ENCODE measurements at regions not wholly inside any gene's neighbourhood (a gene's known extent, or its start where the extent isn't known, plus 50 kb on each side); places are given as distances from the start of the nearest gene placed in this dataset.
A peak's percentile ranks its signal among the peaks of the same experiment; 100 is the strongest.

- DNase-seq = no peak
These were observed 52.1 kb downstream of the MPP7 start for GRCh38 chr10:28250782-28251181.

- no peak for DNase-seq
These were observed 52.5 kb downstream of the MPP7 start for GRCh38 chr10:28250358-28250757.

DNA sequence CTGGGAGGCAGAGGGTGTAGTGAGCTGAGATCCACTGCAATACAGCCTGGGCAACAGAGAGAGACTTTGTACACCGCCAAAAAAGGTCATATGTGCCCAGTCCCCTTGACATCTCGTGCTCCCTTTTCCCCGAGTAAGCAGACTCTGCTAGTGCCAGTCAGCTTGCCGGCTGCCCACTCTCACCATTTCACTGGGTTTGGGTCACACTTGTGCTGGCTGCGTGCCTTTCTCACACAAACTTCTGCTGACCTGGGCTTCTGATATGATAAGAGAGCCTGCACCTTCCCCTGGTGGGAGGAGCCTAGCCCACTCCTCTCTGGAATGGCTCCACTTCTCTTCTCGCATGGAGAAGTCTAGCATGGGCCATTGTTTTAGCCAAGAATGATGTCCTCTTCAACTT lies 53.4 kb downstream of the MPP7 start:
- DNase-seq = no peak

GRCh38 chr10:28248092-28248491 lies 54.8 kb downstream of the MPP7 start:
- peak; percentile 7 for DNase-seq

- DNase-seq = no peak
These were observed 56.8 kb downstream of the MPP7 start for GRCh38 chr10:28246023-28246422.

GRCh38 chr10:28243923-28244322 lies 58.9 kb downstream of the MPP7 start:
- no peak for DNase-seq

GRCh38 chr10:28242555-28243204 lies 60.2 kb downstream of the MPP7 start:
- DNase-seq = no peak

- DNase-seq = peak; percentile 48
These were observed 61.0 kb downstream of the MPP7 start for GRCh38 chr10:28241741-28242399.

GRCh38 chr10:28240400-28240799 lies 62.5 kb downstream of the MPP7 start:
- no peak for DNase-seq

DNA sequence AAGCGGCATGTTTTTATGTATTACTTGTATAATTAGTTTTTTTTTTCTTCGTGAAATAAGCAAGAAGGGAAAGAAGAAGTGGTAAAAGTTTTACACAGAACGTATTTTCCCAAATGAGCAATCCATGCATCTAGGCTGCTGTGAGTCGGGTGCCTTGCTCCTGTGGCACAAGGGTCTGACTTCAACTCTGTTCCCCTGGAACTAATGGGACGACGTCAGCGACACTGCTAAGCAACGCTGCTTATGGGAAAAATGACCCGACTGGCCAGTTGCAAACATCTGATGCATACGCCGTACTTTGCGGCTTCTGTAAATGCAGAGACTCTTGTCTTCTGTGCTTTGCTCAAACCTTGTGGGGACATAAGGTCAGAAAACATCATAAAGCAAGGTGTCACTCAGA lies 66.3 kb downstream of the MPP7 start:
- no peak for DNase-seq

GRCh38 chr10:28220811-28221210 lies 82.1 kb downstream of the MPP7 start:
- no peak for DNase-seq

DNA sequence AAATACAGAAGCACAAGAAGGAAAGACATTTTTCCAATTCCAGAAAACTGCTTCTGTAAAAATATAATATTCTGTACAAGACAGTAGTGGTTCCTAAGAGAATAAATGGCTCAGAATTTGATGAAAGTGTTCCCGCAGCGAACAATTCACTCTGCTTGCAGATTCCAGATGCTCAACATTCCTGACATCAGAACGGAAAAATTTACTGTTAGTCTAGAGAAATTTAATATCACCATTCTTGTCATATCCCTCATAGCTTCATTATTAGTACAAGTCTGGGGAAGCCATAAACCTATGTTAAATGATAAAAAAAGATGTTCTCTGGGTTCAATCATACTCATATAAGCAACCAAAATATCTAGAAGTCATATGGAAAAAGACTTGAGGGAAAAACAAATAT lies 83.6 kb downstream of the MPP7 start:
- no peak for DNase-seq

DNA sequence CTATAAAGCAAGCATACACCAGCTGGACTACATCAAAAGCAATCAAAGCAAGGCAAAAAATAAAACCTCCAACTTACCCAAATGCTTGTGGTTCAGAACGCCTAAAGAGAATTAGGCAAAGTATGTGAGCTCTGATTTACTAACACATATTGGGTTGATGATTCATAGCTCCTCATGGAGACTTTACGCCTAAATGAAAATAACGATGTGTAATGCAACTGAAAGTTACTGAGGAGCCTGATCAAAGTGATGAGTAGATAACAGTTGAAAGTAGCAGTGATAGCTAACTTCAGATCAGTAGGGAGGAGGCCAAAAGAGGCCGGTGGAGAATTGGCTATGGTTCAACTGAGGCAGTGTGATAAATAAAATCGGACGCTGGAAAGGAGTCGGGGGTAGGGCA lies 85.0 kb downstream of the MPP7 start:
- peak; percentile 26 for DNase-seq

DNA sequence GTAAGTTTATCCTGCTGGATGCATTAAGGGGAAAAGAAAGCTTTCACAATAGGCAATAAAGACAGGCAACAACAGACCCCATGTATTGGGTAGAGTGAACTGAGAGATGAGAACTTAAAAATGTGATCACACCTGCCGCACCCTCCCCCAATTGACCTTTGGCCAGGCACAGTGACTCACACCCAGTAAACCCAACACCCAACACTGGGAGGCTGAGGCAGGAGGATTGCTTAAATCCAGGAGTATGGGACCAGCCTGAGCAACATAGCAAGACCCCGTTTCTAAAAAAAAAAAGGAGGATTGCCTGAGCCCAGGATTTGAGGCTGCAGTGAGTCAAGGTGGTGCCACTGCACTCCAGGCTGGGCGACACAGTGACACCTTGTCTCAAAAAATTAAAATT lies 86.9 kb downstream of the MPP7 start:
- peak; percentile 11 for DNase-seq

DNA sequence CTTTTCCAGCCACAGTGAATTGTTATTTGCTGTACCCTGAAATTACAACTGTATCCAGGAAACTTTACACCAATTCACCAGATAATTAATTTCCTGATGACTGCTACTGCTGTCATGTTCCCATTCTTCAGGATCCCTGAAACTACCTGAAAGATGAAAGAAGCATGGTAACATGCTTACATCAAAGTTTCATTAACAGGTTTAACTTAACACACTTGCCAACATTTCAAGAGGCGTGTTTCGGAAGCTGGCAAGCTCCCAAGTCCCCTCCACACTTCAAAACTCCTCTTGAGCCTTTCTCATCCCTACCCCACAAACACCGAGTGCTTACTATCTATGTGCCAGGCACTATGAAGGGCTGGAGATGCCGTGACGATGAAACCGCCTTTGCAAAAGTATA lies 88.6 kb downstream of the MPP7 start:
- DNase-seq = no peak

GRCh38 chr10:28211759-28212158 lies 91.1 kb downstream of the MPP7 start:
- DNase-seq = no peak

DNA sequence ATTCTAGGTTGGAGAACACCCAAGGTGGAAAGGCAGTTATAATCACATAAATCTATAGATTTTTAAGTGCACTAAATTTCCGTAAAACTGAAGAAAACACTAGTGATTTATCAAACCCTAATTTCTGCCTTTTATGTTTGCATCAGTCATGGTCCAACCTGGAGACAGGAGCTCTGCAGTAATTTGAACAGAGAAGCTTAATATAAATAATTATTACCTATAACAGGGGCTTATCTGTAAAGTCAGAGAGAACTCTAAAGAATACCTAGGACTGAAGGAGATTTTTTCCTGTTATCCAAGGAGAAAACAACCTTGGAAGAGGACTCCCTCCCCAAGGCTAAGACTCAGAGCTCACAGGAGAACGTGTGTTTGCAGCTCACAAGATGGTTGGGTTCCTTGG lies 95.1 kb downstream of the MPP7 start:
- no peak for DNase-seq

DNA sequence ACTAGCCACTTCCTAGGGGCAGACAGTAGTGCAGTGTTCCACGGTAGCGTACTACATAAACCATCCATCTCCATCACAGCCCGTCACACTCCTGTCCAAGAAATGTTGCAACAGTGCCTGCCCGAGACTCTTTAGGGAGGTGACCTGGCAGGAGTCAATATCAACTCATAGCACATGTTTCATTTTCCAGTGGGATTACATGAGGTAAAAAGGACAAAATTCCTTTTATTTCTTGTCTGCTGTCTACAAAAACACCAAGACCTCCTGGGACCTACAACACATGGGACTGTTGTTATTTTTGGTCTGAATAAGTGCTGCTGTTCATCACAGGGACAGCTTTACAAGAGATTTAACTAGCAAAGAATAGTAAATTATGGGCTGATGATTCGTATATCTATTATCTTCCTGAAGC lies 99.9 kb downstream of the MPP7 start:
- no peak for DNase-seq

GRCh38 chr10:28201410-28202400 lies 101.2 kb downstream of the MPP7 start:
- no peak for DNase-seq

DNA sequence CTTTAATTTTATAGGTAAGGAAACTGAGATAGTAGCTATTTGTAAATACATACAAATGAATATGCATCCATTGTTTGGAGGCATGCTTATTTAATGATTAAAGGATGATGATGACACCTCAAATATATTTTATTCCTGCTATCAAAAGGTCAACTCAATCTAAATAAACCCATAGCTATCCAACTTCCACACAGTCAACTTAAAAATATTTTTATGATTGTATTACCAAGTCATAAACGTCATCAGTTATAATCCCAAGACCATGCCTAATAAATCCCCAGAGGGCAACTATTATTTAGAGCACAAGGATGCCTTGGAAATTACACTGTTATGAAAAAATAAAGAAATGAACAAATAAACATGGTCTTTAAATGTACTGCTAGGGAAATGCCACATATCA lies 102.1 kb downstream of the MPP7 start:
- DNase-seq = no peak

DNA sequence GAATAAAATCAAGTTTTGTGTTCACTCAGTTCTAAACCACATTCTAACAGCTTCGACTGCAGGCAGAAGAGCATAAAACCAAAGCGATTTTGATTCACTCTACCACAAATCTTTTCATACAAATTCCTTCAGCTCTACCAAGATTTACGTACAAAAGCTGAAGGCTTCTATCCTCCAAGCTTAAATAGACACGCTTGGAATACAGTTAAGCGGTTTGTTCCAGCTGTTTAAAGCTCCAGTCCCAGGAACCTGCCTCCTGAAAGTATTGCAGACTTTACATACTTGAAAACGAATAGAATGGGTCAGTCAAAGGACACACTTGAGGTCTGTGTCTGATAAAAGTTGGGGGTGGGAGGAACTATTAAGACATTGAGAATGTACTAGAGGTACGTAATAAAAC lies 102.9 kb downstream of the MPP7 start:
- no peak for DNase-seq

DNA sequence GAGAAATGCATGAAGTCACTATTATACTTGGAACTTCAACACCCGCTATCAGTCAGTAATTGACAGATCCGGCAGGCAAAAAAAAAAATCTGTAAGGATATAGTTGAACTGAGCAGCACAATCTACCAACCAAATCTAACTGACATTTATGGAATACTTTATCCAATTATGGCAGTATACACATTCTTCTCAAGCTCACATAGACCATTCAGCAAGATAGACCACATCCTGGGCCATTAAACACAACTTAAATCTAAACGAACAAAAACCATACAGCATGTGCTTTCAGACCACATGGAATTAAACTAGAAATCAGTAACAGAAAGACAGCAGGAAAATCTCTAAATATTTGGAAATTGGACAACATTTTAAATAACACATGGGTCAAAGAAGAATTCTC lies 112.7 kb downstream of the MPP7 start:
- no peak for DNase-seq

- DNase-seq = no peak
These were observed 114.3 kb downstream of the MPP7 start for GRCh38 chr10:28188526-28188925.
